ENCODE measurements at regions not wholly inside any gene's neighbourhood (a gene's known extent, or its start where the extent isn't known, plus 50 kb on each side); places are given as distances from the start of the nearest gene placed in this dataset.

GRCh38 chr5:73392775-73393174 lies 55.8 kb downstream of the FOXD1 start (continued):
- no peak for TF ChIP-seq JUNB (IDR thresholded peaks at IDR 0.05; ENCODE audit: unreplicated experiment)
- TF ChIP-seq STAT1 (IDR thresholded peaks at IDR 0.05; ENCODE audit: unreplicated experiment), result no peak
- TF ChIP-seq ETS1 (IDR thresholded peaks at IDR 0.05), result no peak
- TF ChIP-seq CREB1 (CRISPR knock-in tag; IDR thresholded peaks at IDR 0.05; ENCODE audit: low read depth), result no peak
- no peak for TF ChIP-seq REST (IDR thresholded peaks at IDR 0.05; ENCODE audit: unreplicated experiment)
- TF ChIP-seq ZNF331 (CRISPR knock-in tag; IDR thresholded peaks at IDR 0.05; ENCODE audit: low read depth), result no peak
- TF ChIP-seq POLR2AphosphoS5 (IDR thresholded peaks at IDR 0.05; ENCODE audit: low read depth), result no peak
- no peak for TF ChIP-seq EZH2phosphoT487 (IDR thresholded peaks at IDR 0.05; ENCODE audit: unreplicated experiment)

- Mint-ChIP-seq H3K9me3 (no peaks in the 10 kb centered on the region), H3K4me1 (peaks cover 10% of the 10 kb centered on the region), H3K4me3 (no peak overlapping the region), H3K27ac (no peak overlapping the region), H3K36me3 (ENCODE audit: low read depth) (no peaks in the 10 kb centered on the region), H3K27me3 (ENCODE audit: insufficient read depth, low read depth, poor library complexity) (peaks cover 7% of the 10 kb centered on the region)
- Histone ChIP-seq H3K27ac (ENCODE audit: low read depth) (no peak overlapping the region), H3K4me2 (no peak overlapping the region), H2AFZ (no peak overlapping the region), H3K79me2 (replicated peaks; ENCODE audit: insufficient read depth) (no peaks in the 10 kb centered on the region), H4K20me1 (replicated peaks; ENCODE audit: insufficient read depth) (no peaks in the 10 kb centered on the region), H3K27me3 (ENCODE audit: insufficient read depth) (peaks cover 12% of the 10 kb centered on the region; the same call in 1 of the 2 replicates), H3K4me3 (no peak overlapping the region), H3K4me1 (ENCODE audit: insufficient read depth) (0 out of 2 replicates have a peak, but pooled peaks cover 11% of the 10 kb centered on the region), H3K36me3 (ENCODE audit: insufficient read depth) (no peaks in the 10 kb centered on the region), H3F3A (replicated peaks; ENCODE audit: low read depth) (no peaks in the 10 kb centered on the region), H3K9me2 (ENCODE audit: insufficient read depth) (peaks cover 11% of the 10 kb centered on the region; the same call in 1 of the 2 replicates)
- no peak for DNase-seq (ENCODE audit: low spot score)
- no peak for TF ChIP-seq STAT1 (IDR thresholded peaks at IDR 0.05; ENCODE audit: unreplicated experiment)
- TF ChIP-seq CTCF (conservative IDR thresholded peaks at IDR 0.05; ENCODE audit: low read depth in 2 of 2), result no peak
- ATAC-seq, result no peak
Observed at GRCh38 chr5:73391441-73391881, 57.1 kb downstream of the FOXD1 start.
